ENCODE measurements at regions not wholly inside any gene's neighbourhood (a gene's known extent, or its start where the extent isn't known, plus 50 kb on each side); places are given as distances from the start of the nearest gene placed in this dataset.

DNA sequence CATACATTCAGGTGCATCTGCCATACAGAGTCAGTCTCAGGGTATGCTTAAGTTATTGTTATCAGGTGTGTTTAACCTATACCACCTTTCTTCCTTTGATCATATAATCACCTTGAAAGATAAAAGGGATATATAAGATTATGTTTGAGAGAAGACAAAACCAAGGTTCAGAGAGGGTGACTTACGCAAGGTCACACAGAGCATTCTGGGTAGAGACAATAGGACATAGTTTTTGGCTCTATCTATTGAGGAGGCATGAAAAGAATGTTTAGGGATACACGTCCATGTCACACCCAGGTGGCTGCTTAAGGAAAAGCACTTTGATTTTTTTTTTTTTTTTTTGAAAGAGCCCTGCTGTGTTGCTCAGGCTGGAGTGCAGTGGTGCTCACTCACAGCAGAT is 327.1 kb upstream of the RPS6KA3 start:
- TF ChIP-seq, protein P1, sequence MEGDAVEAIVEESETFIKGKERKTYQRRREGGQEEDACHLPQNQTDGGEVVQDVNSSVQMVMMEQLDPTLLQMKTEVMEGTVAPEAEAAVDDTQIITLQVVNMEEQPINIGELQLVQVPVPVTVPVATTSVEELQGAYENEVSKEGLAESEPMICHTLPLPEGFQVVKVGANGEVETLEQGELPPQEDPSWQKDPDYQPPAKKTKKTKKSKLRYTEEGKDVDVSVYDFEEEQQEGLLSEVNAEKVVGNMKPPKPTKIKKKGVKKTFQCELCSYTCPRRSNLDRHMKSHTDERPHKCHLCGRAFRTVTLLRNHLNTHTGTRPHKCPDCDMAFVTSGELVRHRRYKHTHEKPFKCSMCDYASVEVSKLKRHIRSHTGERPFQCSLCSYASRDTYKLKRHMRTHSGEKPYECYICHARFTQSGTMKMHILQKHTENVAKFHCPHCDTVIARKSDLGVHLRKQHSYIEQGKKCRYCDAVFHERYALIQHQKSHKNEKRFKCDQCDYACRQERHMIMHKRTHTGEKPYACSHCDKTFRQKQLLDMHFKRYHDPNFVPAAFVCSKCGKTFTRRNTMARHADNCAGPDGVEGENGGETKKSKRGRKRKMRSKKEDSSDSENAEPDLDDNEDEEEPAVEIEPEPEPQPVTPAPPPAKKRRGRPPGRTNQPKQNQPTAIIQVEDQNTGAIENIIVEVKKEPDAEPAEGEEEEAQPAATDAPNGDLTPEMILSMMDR (conservative IDR thresholded peaks at IDR 0.05; ENCODE audit: low read length), result no peak
- TF ChIP-seq EZH2phosphoT487 (IDR thresholded peaks at IDR 0.05; ENCODE audit: borderline replicate concordance), result no peak
